Cardiac fibroblast (primary cell): ENCODE measurements at regions not wholly inside any gene's neighbourhood (a gene's known extent, or its start where the extent isn't known, plus 50 kb on each side); places are given as distances from the start of the nearest gene placed in this dataset.
A peak's percentile ranks its signal among the peaks of the same experiment; 100 is the strongest.

Experiments
- DNase-seq, 2 donors: peaks; one replicate each; pipeline versions ENCODE4 v3.0.0 to v3.0.0-alpha.2; 2010; ENCODE audit warnings: low read depth in 2 of 2
- H3K4me3 ChIP-seq, 2 donors: replicated peaks in 1 of 2; 1 replicate in 1 of 2; 2 replicates in 1 of 2; pipeline ENCODE4 v1.5.1; 2011; ENCODE audit warnings: low read depth in 2 of 2, low read length in 2 of 2, mild to moderate bottlenecking in 2 of 2, moderate library complexity in 1 of 2
- TF ChIP-seq, protein P1 (sequence below): IDR thresholded peaks from one replicate; pipeline ENCODE4 v1.5.1; 2011; ENCODE audit warnings: low read depth, mild to moderate bottlenecking, low read length, inconsistent platforms

DNA sequence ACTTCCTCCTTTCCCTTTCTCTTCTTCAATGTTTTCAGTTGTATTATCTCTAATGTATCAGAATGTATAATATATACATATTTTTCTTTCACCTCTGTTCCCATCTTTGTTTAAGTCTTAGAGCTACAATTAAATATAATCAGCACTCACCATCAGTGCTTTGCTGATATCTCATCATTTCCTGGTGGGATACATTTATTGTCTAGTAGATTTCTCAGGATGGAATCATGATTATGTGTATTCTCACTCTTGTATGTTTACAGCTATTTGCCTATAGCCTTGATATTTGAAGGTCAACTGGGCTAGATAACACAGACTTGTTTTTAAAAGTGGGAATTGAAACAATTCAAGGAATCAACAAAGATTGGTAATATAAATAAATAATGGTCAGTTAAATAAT lies 124.9 kb upstream of the EEA1 start:
- no peak for DNase-seq
- H3K4me3 ChIP-seq = no peak overlapping the region
- TF ChIP-seq, protein P1, sequence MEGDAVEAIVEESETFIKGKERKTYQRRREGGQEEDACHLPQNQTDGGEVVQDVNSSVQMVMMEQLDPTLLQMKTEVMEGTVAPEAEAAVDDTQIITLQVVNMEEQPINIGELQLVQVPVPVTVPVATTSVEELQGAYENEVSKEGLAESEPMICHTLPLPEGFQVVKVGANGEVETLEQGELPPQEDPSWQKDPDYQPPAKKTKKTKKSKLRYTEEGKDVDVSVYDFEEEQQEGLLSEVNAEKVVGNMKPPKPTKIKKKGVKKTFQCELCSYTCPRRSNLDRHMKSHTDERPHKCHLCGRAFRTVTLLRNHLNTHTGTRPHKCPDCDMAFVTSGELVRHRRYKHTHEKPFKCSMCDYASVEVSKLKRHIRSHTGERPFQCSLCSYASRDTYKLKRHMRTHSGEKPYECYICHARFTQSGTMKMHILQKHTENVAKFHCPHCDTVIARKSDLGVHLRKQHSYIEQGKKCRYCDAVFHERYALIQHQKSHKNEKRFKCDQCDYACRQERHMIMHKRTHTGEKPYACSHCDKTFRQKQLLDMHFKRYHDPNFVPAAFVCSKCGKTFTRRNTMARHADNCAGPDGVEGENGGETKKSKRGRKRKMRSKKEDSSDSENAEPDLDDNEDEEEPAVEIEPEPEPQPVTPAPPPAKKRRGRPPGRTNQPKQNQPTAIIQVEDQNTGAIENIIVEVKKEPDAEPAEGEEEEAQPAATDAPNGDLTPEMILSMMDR = no peak

- TF ChIP-seq, protein P1 = no peak
- DNase-seq = no peak
- no peak overlapping the region for H3K4me3 ChIP-seq
These were observed 126.1 kb upstream of the EEA1 start for GRCh38 chr12:93055221-93055620.

DNA sequence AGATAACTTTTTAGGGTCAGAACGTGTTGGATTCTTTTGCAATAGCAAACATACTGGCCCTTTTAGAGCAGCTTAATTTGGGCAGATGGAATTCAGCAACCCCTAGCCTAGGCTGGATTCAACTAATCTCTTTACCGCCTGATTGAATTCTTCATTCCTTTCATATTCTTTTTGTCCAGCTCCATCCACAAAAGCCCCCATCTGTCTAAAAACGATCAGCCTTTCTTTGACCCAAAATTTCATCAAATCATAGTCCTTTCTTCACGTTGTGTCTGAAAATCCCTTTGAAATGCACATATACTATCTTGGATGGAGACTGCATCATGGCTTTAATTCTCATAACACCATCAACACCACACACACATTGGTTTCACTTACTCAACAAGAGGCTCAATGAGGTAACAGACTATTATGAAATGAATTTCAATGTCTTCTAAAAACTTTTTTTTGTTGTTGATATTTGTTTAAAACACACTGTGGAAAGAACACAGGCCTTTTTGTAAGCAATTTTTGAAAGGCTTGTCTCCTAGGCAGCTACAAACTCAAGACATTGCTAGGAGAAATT lies 128.0 kb upstream of the EEA1 start:
- DNase-seq = peak in 1 of 2 donors; percentile 8

GRCh38 chr12:93058280-93058679 lies 129.2 kb upstream of the EEA1 start:
- TF ChIP-seq, protein P1 = no peak
- DNase-seq = no peak
- H3K4me3 ChIP-seq = no peak overlapping the region

More for the DNA sequence above, 128.0 kb upstream of the EEA1 start:
- TF ChIP-seq, protein P1 = no peak
- H3K4me3 ChIP-seq = no peak overlapping the region

- TF ChIP-seq, protein P1 = no peak
- H3K4me3 ChIP-seq = no peak overlapping the region
- DNase-seq = no peak
These were observed 130.2 kb upstream of the EEA1 start for GRCh38 chr12:93059288-93059687.

DNA sequence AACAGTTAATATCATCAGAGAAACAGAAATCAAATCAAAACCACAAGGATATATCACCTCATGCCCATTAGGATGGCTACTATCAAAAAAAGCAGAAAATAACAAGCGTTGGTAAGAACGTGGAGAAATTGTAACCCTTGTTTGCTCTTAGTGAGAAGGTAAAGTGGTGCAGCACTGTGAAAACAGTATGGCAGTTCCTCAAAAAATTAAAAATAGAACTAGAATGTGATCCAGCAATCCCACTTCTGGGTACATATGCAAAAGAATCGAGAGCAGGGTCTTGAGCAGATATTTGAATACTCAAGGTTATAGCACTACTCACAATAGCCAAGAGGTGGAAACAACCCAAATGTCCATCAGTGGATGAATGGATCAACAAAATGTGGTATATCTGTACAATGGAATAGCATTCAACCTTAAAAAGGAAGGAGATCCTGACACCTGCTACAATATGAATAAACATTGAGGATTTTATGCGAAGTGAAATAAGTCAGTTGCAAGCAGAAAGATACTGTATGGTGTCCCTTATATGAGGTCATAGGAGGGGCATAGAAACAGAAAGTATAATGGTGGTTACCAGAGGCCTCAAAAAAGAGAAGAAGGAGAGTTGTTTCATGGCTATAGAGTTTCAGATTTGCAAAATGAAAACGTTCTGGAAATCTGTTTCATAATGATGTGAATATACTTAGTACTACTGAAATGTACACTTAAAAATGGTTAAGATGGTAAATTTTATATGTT lies 131.0 kb upstream of the EEA1 start:
- TF ChIP-seq, protein P1 = no peak
- H3K4me3 ChIP-seq = no peak overlapping the region
- no peak for DNase-seq
